Panc1 (cell line): ENCODE measurements at regions not wholly inside any gene's neighbourhood (a gene's known extent, or its start where the extent isn't known, plus 50 kb on each side); places are given as distances from the start of the nearest gene placed in this dataset.

Source experiments
- ATAC-seq: fragments of 200-7000 bp; cut with Tn5 transposase; 2 replicates; pipeline ENCODE4 v1.9.1; 2020; ENCODE audit warnings: mild to moderate bottlenecking, moderate library complexity
- BruUV-seq: library from RNA; stranded (reverse); fragments of 400-500 nt; replicated peaks from 2 replicates; lab custom pipeline; 2021; lab: Mats Ljungman, UMichigan
- CTCF ChIA-PET: fragments of 300-600 bp; sonication (Branson Sonifier 250); formaldehyde crosslinking; loops from one replicate; lab custom pipeline; 2022; ENCODE audit warnings: antibody characterized with exemption; lab: Charles Lee
- POLR2A ChIA-PET: fragments of 300-600 bp; sonication (Branson Sonifier 250); formaldehyde crosslinking; loops from one replicate; lab custom pipeline; 2022; ENCODE audit warnings: antibody characterized with exemption; lab: Charles Lee
- DNase-seq: peaks from one replicate; pipeline ENCODE4 v3.0.0-alpha.2; 2010; ENCODE audit warnings: low read depth, low spot score
- H3K27ac ChIP-seq: 2 replicates; pipeline ENCODE4 v1.5.1; 2011; ENCODE audit warnings: mild to moderate bottlenecking, low read length, inconsistent platforms
- H3K27me3 ChIP-seq: fragments of 200-500 bp; sonication (Bioruptor generic); 2 replicates; pipeline ENCODE4 v1.6.0; 2014; ENCODE audit warnings: low read length, inconsistent platforms; ENCODE audit not compliant: control insufficient read depth, insufficient read depth
- H3K36me3 ChIP-seq: fragments of 200-500 bp; sonication (Bioruptor generic); 2 replicates; pipeline ENCODE4 v1.5.1; 2014; ENCODE audit warnings: inconsistent platforms, mild to moderate bottlenecking, low read length, moderate library complexity; ENCODE audit not compliant: control insufficient read depth, insufficient read depth
- H3K4me1 ChIP-seq: 2 replicates; pipeline ENCODE4 v1.5.1; 2011; ENCODE audit warnings: inconsistent platforms, mild to moderate bottlenecking, low read length, moderate library complexity; ENCODE audit not compliant: control insufficient read depth, insufficient read depth
- H3K4me3 ChIP-seq, 2 experiments: 2 replicates each; pipeline ENCODE4 v1.5.1; 2011 to 2012; ENCODE audit warnings: low read depth in 2 of 2, low read length in 2 of 2, mild to moderate bottlenecking in 2 of 2, inconsistent platforms in 1 of 2, moderate library complexity in 1 of 2
- H3K9me3 ChIP-seq: fragments of 200-500 bp; sonication (Bioruptor generic); 2 replicates; pipeline ENCODE4 v1.5.1; 2014; ENCODE audit warnings: low read depth, mild to moderate bottlenecking, inconsistent platforms, low read length, moderate library complexity; ENCODE audit not compliant: control insufficient read depth, insufficient read depth
- POLR2AphosphoS5 ChIP-seq: IDR thresholded peaks from 2 replicates; pipeline ENCODE4 v1.6.1; 2012; ENCODE audit warnings: mild to moderate bottlenecking, low read depth, low read length, moderate library complexity
- SIN3A ChIP-seq: IDR thresholded peaks from 2 replicates; pipeline ENCODE4 v1.6.1; 2012; ENCODE audit warnings: low read depth, mild to moderate bottlenecking, low read length, moderate library complexity, borderline replicate concordance; ENCODE audit not compliant: insufficient read depth
- TCF7L2 ChIP-seq: IDR thresholded peaks from 2 replicates; pipeline ENCODE4 v1.6.1; 2011; ENCODE audit warnings: mild to moderate bottlenecking, low read depth, low read length, inconsistent platforms
- in situ Hi-C: cut with HindIII; loops from 2 replicates; pipeline ENCODE4 v1.10.0; 2016; ENCODE audit warnings: low sequenced_read_pairs, low pct_unique_long_range_greater_than_20kb
- intact Hi-C: fragments of 100-400 bp; cut with micrococcal nuclease; formaldehyde crosslinking; loops from one replicate; pipeline ENCODE4 v1.10.0; 2022; ENCODE audit not compliant: unreplicated experiment
- TF ChIP-seq, protein P1 (sequence below), 2 experiments: IDR thresholded peaks; 2 replicates each; pipeline ENCODE4 v1.6.1; 2011 to 2012; ENCODE audit warnings: low read depth in 2 of 2, control low read depth in 1 of 2, low read length in 1 of 2, mild to moderate bottlenecking in 1 of 2, moderate library complexity in 1 of 2; ENCODE audit not compliant: insufficient read depth in 1 of 2
- TF ChIP-seq, protein P2 (sequence below): fragments of 450-650 bp; IDR thresholded peaks from 2 replicates; pipeline ENCODE4 v1.5.1; 2017; ENCODE audit warnings: mild to moderate bottlenecking

DNA sequence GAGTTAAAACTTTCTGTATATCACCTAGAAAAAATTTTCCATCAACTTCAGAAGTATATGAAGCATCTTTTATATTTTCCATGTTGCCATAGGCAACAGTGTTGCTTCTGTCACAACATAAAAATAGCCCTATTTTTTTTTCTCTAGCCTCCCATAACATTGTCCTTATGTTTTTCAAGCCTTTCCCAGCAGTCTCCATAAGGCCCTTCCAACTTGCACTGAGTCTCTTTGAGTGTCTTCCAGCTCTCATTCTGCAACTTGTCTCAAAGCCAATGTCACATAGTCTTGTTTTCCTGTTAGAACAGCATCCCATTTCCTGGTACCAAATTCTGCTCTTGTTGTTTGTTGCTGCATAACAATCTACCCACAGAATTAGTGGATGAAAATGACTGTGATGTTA, 1055.5 kb upstream of the GHITM start:
- Histone ChIP-seq H3K36me3 (no peaks in the 10 kb centered on the region), H3K27me3 (no peaks in the 10 kb centered on the region), H3K9me3 (no peaks in the 10 kb centered on the region), H3K4me1 (no peaks in the 10 kb centered on the region), H3K4me3 (no peak overlapping the region), H3K27ac (no peak overlapping the region)
- ChIA-PET POLR2A (no interaction called here), CTCF (no interaction called here)
- intact Hi-C loops (no loop called here), in situ Hi-C loops (no loop called here)
- BruUV-seq: no TSS peak
- TF ChIP-seq POLR2AphosphoS5 (no peak), SIN3A (no peak), TCF7L2 (no peak)
- TF ChIP-seq, protein P1, sequence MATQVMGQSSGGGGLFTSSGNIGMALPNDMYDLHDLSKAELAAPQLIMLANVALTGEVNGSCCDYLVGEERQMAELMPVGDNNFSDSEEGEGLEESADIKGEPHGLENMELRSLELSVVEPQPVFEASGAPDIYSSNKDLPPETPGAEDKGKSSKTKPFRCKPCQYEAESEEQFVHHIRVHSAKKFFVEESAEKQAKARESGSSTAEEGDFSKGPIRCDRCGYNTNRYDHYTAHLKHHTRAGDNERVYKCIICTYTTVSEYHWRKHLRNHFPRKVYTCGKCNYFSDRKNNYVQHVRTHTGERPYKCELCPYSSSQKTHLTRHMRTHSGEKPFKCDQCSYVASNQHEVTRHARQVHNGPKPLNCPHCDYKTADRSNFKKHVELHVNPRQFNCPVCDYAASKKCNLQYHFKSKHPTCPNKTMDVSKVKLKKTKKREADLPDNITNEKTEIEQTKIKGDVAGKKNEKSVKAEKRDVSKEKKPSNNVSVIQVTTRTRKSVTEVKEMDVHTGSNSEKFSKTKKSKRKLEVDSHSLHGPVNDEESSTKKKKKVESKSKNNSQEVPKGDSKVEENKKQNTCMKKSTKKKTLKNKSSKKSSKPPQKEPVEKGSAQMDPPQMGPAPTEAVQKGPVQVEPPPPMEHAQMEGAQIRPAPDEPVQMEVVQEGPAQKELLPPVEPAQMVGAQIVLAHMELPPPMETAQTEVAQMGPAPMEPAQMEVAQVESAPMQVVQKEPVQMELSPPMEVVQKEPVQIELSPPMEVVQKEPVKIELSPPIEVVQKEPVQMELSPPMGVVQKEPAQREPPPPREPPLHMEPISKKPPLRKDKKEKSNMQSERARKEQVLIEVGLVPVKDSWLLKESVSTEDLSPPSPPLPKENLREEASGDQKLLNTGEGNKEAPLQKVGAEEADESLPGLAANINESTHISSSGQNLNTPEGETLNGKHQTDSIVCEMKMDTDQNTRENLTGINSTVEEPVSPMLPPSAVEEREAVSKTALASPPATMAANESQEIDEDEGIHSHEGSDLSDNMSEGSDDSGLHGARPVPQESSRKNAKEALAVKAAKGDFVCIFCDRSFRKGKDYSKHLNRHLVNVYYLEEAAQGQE (IDR thresholded peaks at IDR 0.05; ENCODE audit: insufficient read depth in 1 of 2, low read depth in 2 of 2, low read length in 1 of 2): no peak
- TF ChIP-seq, protein P2, sequence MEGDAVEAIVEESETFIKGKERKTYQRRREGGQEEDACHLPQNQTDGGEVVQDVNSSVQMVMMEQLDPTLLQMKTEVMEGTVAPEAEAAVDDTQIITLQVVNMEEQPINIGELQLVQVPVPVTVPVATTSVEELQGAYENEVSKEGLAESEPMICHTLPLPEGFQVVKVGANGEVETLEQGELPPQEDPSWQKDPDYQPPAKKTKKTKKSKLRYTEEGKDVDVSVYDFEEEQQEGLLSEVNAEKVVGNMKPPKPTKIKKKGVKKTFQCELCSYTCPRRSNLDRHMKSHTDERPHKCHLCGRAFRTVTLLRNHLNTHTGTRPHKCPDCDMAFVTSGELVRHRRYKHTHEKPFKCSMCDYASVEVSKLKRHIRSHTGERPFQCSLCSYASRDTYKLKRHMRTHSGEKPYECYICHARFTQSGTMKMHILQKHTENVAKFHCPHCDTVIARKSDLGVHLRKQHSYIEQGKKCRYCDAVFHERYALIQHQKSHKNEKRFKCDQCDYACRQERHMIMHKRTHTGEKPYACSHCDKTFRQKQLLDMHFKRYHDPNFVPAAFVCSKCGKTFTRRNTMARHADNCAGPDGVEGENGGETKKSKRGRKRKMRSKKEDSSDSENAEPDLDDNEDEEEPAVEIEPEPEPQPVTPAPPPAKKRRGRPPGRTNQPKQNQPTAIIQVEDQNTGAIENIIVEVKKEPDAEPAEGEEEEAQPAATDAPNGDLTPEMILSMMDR: no peak
- no peak for ATAC-seq
- DNase-seq: no peak

DNA sequence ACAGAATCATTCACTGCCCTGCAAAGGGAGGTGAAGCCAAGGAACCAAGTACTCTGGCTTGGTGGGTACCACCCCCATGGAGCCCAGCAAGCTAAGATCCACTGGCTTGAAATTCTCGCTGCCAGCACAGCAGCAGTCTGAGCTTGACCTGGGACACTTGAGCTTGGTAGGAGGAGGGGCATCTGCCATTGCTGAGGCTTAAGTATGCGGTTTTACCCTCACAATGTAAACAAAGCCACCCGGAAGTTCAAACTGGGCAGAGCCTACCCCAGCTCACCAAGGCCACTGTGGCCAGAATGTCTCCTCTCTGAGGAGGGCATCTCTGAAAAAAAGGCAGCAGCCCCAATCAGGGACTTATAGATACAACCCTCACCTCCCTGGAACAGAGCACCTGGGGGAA, 1050.0 kb upstream of the GHITM start:
- BruUV-seq: no TSS peak
- intact Hi-C loops: no loop called here
- TF ChIP-seq POLR2AphosphoS5 (no peak), SIN3A (no peak), TCF7L2 (no peak)
- TF ChIP-seq, protein P1 (IDR thresholded peaks at IDR 0.05; ENCODE audit: insufficient read depth in 1 of 2, low read depth in 2 of 2, low read length in 1 of 2): no peak
- TF ChIP-seq, protein P2: no peak
- Histone ChIP-seq H3K4me3 (no peak overlapping the region), H3K27me3 (no peaks in the 10 kb centered on the region), H3K9me3 (no peaks in the 10 kb centered on the region), H3K4me1 (no peaks in the 10 kb centered on the region), H3K27ac (no peak overlapping the region), H3K36me3 (no peaks in the 10 kb centered on the region)
- ATAC-seq (no peak), DNase-seq (no peak)
- in situ Hi-C loops: no loop called here
- CTCF ChIA-PET: no interaction called here
- POLR2A ChIA-PET: no interaction called here
